Testis (tissue), 2 donors: ENCODE measurements at regions not wholly inside any gene's neighbourhood (a gene's known extent, or its start where the extent isn't known, plus 50 kb on each side); places are given as distances from the start of the nearest gene placed in this dataset.

Experiments
- DNase-seq: peaks from one replicate; pipeline ENCODE4 v3.0.0-alpha.2; 2019
- H3K27ac ChIP-seq, 2 donors: fragments of 200-600 bp; sonication (generic); one replicate each; pipeline ENCODE4 v1.5.1; 2019
- H3K27me3 ChIP-seq: fragments of 200-600 bp; sonication (generic); one replicate; pipeline ENCODE4 v1.5.1; 2019
- H3K36me3 ChIP-seq: fragments of 200-600 bp; sonication (generic); one replicate; pipeline ENCODE4 v1.5.1; 2017; ENCODE audit warnings: low read depth; ENCODE audit errors: missing control alignments
- H3K4me1 ChIP-seq: fragments of 200-600 bp; sonication (generic); one replicate; pipeline ENCODE4 v1.5.1; 2019
- H3K4me3 ChIP-seq, 2 donors: fragments of 200-600 bp; sonication (generic); one replicate each; pipeline ENCODE4 v1.5.1; 2017 to 2019
- H3K9me3 ChIP-seq: fragments of 200-600 bp; sonication (generic); one replicate; pipeline ENCODE4 v1.5.1; 2017
- CTCF ChIP-seq, 3 experiments: fragments of 450-650 bp in 2 of 3; fragments of 200-600 bp in 1 of 3; sonication (generic) in 1 of 3; IDR thresholded peaks; one replicate each; pipeline ENCODE4 v1.5.1; 2016 to 2019; ENCODE audit warnings: antibody characterized with exemption in 3 of 3, mild to moderate bottlenecking in 2 of 3, moderate library complexity in 1 of 3
- POLR2A ChIP-seq: fragments of 450-650 bp; IDR thresholded peaks from one replicate; pipeline ENCODE4 v1.6.1; 2017; ENCODE audit warnings: antibody characterized with exemption, mild to moderate bottlenecking, moderate library complexity
- WGBS, 2 donors: methylation state at CpG; one replicate each; pipeline ENCODE4 v1.1.5; 2018; 5-methylcytosine and 5-hydroxymethylcytosine counted together
- intact Hi-C: fragments of 100-400 bp; cut with DNase I; formaldehyde crosslinking; loops from one replicate; pipeline ENCODE4 v1.15.1; 2023; ENCODE audit warnings: low total_unique reads

DNA sequence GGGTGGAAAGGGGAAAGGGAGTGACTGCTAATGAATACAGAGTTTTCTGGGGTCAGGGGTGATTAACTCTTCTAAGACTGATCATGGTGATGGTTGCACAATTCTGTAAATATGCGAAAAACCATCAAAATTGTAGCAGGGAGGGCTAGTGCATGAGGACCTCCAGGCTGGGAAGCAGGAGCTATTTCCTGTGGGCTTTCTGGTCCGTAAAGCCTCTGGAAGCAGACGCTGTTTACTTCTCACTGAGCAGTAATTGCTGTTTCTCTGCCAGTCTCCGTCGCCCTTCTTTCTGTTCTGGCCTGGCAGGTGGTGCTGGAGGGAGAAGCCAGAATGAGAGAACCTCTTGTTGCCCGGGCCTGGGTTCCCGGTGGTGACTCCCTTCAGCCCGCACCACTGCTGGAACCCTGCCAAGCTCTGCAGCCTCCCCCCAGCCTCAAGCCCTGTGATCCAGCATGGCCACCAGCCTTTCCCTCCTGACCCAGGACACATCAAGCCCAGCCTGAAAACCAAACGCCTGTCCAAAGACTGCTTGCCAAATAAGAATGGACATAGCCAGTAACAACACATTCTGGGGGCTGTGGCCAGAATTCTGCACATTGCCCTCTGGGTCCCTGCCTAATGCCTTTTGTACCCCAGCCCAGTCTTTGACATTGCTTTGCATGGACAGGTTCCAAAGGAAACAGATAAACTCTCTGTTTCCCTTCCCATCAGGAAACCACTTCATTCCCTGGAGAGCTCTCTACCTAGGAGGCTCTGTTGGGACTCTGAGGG is 201.0 kb upstream of the NAV2 start:
- H3K4me3 ChIP-seq = no peak overlapping the region
- H3K9me3 ChIP-seq = no peaks in the 10 kb centered on the region
- intact Hi-C loops = no loop called here
- no peaks in the 10 kb centered on the region for H3K27me3 ChIP-seq
- H3K4me1 ChIP-seq = no peaks in the 10 kb centered on the region
- H3K27ac ChIP-seq = no peak overlapping the region
- DNase-seq = peak; percentile 46
- no peaks in the 10 kb centered on the region for H3K36me3 ChIP-seq
- 43 to 54% methylated on average over 8 to 9 of the region's 9 CpGs for WGBS, 2 donors
- TF ChIP-seq POLR2A (no peak), CTCF (IDR thresholded peaks at IDR 0.05) (no peak)

DNA sequence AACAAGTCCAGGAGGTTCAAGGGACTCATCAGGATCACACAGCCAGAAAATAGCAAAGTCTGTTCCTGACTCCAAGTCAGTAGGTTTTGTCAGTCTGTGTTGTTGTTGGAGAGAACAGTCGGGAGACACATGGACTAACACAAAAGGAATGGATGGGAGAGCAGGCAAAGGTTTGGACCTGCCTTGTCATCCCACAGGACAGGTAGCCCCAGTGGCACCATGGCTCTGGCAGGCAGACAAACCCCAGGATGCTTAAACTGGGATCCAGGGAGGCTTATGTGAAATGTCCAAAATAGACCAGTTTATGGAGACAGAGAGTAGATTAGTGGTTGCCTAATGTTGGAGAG is 201.6 kb upstream of the NAV2 start:
- DNase-seq = no peak
- Histone ChIP-seq H3K4me1 (no peaks in the 10 kb centered on the region), H3K27me3 (no peaks in the 10 kb centered on the region), H3K9me3 (no peaks in the 10 kb centered on the region), H3K4me3 (no peak overlapping the region), H3K36me3 (no peaks in the 10 kb centered on the region), H3K27ac (no peak overlapping the region)
- WGBS, 2 donors = 42 to 50% methylated on average over 1 of the region's 1 CpG
- intact Hi-C loops = no loop called here
- TF ChIP-seq CTCF (IDR thresholded peaks at IDR 0.05) (no peak), POLR2A (no peak)

DNA sequence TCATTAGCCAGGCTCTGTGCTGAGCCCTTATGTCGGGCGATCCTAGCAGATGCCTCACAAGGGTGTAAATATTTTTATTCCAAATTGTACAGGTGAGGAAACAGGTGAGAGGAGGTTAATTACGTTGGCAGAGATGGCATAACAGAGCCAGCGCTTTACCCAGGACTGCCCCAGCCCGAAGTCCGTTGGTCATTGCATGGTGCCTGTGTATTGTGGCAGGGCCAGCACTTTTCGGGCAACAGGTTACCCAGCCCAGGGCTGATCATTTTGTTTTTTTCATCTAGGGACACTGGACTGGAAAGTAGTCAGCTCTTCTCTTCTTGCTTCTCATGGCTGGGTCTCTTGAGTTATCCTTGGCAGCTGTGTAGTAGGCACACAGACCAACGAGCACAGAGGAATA is 202.2 kb upstream of the NAV2 start:
- H3K4me1 ChIP-seq = no peaks in the 10 kb centered on the region
- no peak for DNase-seq
- WGBS, 2 donors = 77 to 86% methylated on average over 8 of the region's 8 CpGs
- H3K4me3 ChIP-seq = no peak overlapping the region
- intact Hi-C loops = no loop called here
- TF ChIP-seq CTCF (IDR thresholded peaks at IDR 0.05) (no peak), POLR2A (no peak)
- H3K27ac ChIP-seq = no peak overlapping the region
- no peaks in the 10 kb centered on the region for H3K36me3 ChIP-seq
- no peaks in the 10 kb centered on the region for H3K27me3 ChIP-seq
- H3K9me3 ChIP-seq = no peaks in the 10 kb centered on the region

- no peaks in the 10 kb centered on the region for H3K9me3 ChIP-seq
- no peaks in the 10 kb centered on the region for H3K4me1 ChIP-seq
- no peaks in the 10 kb centered on the region for H3K36me3 ChIP-seq
- no peaks in the 10 kb centered on the region for H3K27me3 ChIP-seq
- WGBS, 2 donors = 93 to 95% methylated on average over 6 of the region's 6 CpGs
- intact Hi-C loops = no loop called here
- no peak overlapping the region for H3K27ac ChIP-seq
- H3K4me3 ChIP-seq = no peak overlapping the region
- no peak for DNase-seq
- no peak for TF ChIP-seq CTCF (IDR thresholded peaks at IDR 0.05)
- TF ChIP-seq POLR2A = no peak
Measured at GRCh38 chr11:19509215-19509614, 203.4 kb upstream of the NAV2 start.

GRCh38 chr11:19508165-19508564 is 204.5 kb upstream of the NAV2 start:
- Histone ChIP-seq H3K9me3 (no peaks in the 10 kb centered on the region), H3K4me1 (no peaks in the 10 kb centered on the region), H3K27ac (no peak overlapping the region), H3K36me3 (no peaks in the 10 kb centered on the region), H3K27me3 (no peaks in the 10 kb centered on the region), H3K4me3 (no peak overlapping the region)
- 89 to 90% methylated on average over 2 of the region's 2 CpGs for whole genome bisulfite sequencing, 2 donors
- no peak for TF ChIP-seq POLR2A
- TF ChIP-seq CTCF (IDR thresholded peaks at IDR 0.05) = no peak
- intact Hi-C loops = no loop called here
- no peak for DNase-seq
